Posterior vena cava (tissue), 2 donors: ENCODE measurements at regions not wholly inside any gene's neighbourhood (a gene's known extent, or its start where the extent isn't known, plus 50 kb on each side); places are given as distances from the start of the nearest gene placed in this dataset.

Experiments
- DNase-seq: peaks from one replicate; pipeline ENCODE4 v3.0.0-alpha.2; 2020; ENCODE audit warnings: low spot score
- intact Hi-C, 2 donors: fragments of 100-400 bp; cut with DNase I; formaldehyde crosslinking; loops; one replicate each; pipeline versions ENCODE4 v1.14.1 to v1.14.2; 2022 to 2023
- donor health status: DM: yes; HTN: yes; CAD: no.
- donor health status: DM: yes; HTN: yes; CAD: no.

- peak; percentile 52 for DNase-seq
- intact Hi-C loops: no loop called here
Measured at GRCh38 chrX:40300286-40300890, 202.6 kb upstream of the BCOR start.

GRCh38 chrX:40299641-40300046, 201.9 kb upstream of the BCOR start:
- intact Hi-C loops: no loop called here
- peak; percentile 9 for DNase-seq

- intact Hi-C loops: no loop called here
- peak; percentile 60 for DNase-seq
Measured at GRCh38 chrX:40298572-40299479, 201.1 kb upstream of the BCOR start.

GRCh38 chrX:40298069-40298468, 200.3 kb upstream of the BCOR start:
- peak; percentile 41 for DNase-seq
- intact Hi-C loops: no loop called here

- no peak for DNase-seq
- intact Hi-C loops: no loop called here
Measured at GRCh38 chrX:40291553-40291952, 193.8 kb upstream of the BCOR start.

GRCh38 chrX:40290517-40290916, 192.8 kb upstream of the BCOR start:
- intact Hi-C loops: no loop called here
- DNase-seq: no peak

GRCh38 chrX:40285876-40286275, 188.1 kb upstream of the BCOR start:
- DNase-seq: no peak
- intact Hi-C loops: no loop called here

GRCh38 chrX:40284852-40285251, 187.1 kb upstream of the BCOR start:
- DNase-seq: no peak
- intact Hi-C loops: no loop called here

- intact Hi-C loops: no loop called here
- DNase-seq: no peak
Measured at GRCh38 chrX:40283981-40284380, 186.2 kb upstream of the BCOR start.

GRCh38 chrX:40282946-40283660, 185.3 kb upstream of the BCOR start:
- no peak for DNase-seq
- intact Hi-C loops: no loop called here

- DNase-seq: no peak
- intact Hi-C loops: no loop called here
Measured at GRCh38 chrX:40282348-40282747, 184.6 kb upstream of the BCOR start.

GRCh38 chrX:40281336-40282005, 183.7 kb upstream of the BCOR start:
- no peak for DNase-seq
- intact Hi-C loops: no loop called here

- DNase-seq: no peak
- intact Hi-C loops: no loop called here
Measured at GRCh38 chrX:40279762-40280161, 182.0 kb upstream of the BCOR start.

GRCh38 chrX:40279091-40279430, 181.3 kb upstream of the BCOR start:
- no peak for DNase-seq
- intact Hi-C loops: no loop called here

GRCh38 chrX:40278340-40279090, 180.8 kb upstream of the BCOR start:
- no peak for DNase-seq
- intact Hi-C loops: no loop called here

- intact Hi-C loops: no loop called here
Measured at GRCh38 chrX:40277672-40278071, 179.9 kb upstream of the BCOR start.

GRCh38 chrX:40273356-40274050, 175.7 kb upstream of the BCOR start:
- peak; percentile 82 for DNase-seq
- intact Hi-C loops: loop anchor here in 1 of 2 donors (1.0 kb wide), 1 partner anchor 20 kb away; no protein-coding TSS in a partner anchor

More at GRCh38 chrX:40277672-40278071, 179.9 kb upstream of the BCOR start:
- DNase-seq: no peak

GRCh38 chrX:40272776-40273175, 175.0 kb upstream of the BCOR start:
- DNase-seq: no peak
- intact Hi-C loops: loop anchor here in 1 of 2 donors (1.0 kb wide), 1 partner anchor 19 kb away; no protein-coding TSS in a partner anchor
